ENCODE measurements at regions not wholly inside any gene's neighbourhood (a gene's known extent, or its start where the extent isn't known, plus 50 kb on each side); places are given as distances from the start of the nearest gene placed in this dataset.

DNA sequence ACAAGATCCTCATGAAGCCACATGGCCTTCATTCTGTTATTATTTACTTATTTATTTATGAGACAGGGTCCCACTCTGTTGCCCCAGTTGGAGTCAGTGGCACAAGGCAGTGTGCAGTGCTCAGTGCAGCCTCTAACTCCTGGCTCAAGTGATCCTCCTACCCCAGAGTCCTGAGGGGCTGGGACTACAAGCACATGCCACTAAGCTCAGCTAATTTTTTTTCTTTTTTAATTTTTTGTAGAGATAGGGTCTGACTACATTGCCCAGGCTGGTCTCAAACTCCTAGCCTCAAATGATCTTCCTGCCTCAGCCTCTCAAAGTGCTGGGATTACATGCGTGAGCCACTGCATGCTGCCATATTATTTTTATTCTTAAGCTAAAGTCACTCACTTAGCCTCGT, 241.4 kb downstream of the UQCRFS1 start:
- no peak for TF ChIP-seq CTCF (IDR thresholded peaks at IDR 0.05)
- no peak for TF ChIP-seq POLR2A (IDR thresholded peaks at IDR 0.05)

DNA sequence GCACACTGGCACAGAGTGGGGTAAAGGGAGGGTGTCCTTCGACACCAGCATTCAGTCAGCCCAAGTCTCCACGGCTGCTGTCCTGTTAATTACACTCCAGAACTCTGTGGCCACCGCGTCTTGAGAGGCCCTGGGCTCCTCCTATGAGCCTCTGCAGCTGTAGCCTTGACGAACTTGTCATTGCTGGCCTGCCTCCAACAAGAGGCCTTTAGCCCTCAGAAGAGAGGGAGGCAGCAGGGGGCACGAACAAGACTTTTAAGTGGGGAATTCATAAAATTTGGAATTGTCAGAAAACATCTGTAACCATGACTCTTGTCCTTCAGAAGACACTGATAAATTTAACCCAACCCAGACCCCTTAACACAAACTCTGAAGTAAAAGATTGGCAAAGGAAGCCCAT, 241.9 kb downstream of the UQCRFS1 start:
- Histone ChIP-seq H3K27ac (no peak overlapping the region), H3K36me3 (replicated peaks in 1 of 2; ENCODE audit: insufficient read depth in 1 of 2, low read depth in 2 of 2) (no peaks in the 10 kb centered on the region), H3K9me3 (no peaks in the 10 kb centered on the region), H3K27me3 (no peaks in the 10 kb centered on the region), H3K4me1 (peaks cover 6% of the 10 kb centered on the region), H3K4me3 (no peak overlapping the region)
- WGBS, 2 donors = 49 to 59% methylated on average over 6 of the region's 6 CpGs
- TF ChIP-seq POLR2A (IDR thresholded peaks at IDR 0.05) (no peak), CTCF (IDR thresholded peaks at IDR 0.05) (no peak)
- ATAC-seq (no peak), DNase-seq (no peak)
- intact Hi-C loops (cut with DNase I) = no loop called here

More for the DNA sequence above, 241.4 kb downstream of the UQCRFS1 start:
- Histone ChIP-seq H3K27me3 (no peaks in the 10 kb centered on the region), H3K4me3 (no peak overlapping the region), H3K4me1 (peaks cover 6% of the 10 kb centered on the region), H3K9me3 (no peaks in the 10 kb centered on the region), H3K36me3 (replicated peaks in 1 of 2; ENCODE audit: insufficient read depth in 1 of 2, low read depth in 2 of 2) (no peaks in the 10 kb centered on the region), H3K27ac (no peak overlapping the region)
- no peak for ATAC-seq
- intact Hi-C loops (cut with DNase I) = no loop called here
- DNase-seq = no peak
- 75 to 76% methylated on average over 2 of the region's 2 CpGs for WGBS, 2 donors

DNA sequence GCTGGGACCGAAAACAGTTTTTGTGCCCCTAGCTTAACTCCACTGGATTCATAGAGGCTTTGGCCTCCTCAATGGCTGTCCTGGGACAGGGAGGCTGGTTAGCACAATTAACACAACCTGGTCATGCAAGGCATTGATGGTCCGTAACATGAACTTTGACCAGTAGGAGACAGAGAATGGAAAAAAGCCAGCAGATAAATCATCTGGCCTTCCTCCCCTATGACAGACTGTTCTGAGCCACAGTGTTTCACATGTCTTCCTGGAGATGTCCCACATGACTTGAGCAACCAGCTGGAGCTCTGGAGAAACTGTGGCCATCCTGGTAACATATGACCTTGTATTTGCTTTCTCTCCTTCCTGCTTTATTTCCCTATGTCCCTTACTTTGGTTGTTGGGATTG, 244.2 kb downstream of the UQCRFS1 start:
- no peaks in the 10 kb centered on the region for H3K9me3 ChIP-seq
- no peak for TF ChIP-seq POLR2A (IDR thresholded peaks at IDR 0.05)
- no peak for TF ChIP-seq CTCF (IDR thresholded peaks at IDR 0.05)
- H3K27me3 ChIP-seq = no peaks in the 10 kb centered on the region
- H3K27ac ChIP-seq = no peak overlapping the region
- ATAC-seq = no peak
- no peaks in the 10 kb centered on the region for H3K36me3 ChIP-seq (replicated peaks in 1 of 2; ENCODE audit: insufficient read depth in 1 of 2, low read depth in 2 of 2)
- H3K4me3 ChIP-seq = no peak overlapping the region
- WGBS, 2 donors = 86 to 91% methylated on average over 2 of the region's 2 CpGs
- DNase-seq = no peak
- intact Hi-C loops (cut with DNase I) = no loop called here
- peaks cover 6% of the 10 kb centered on the region for H3K4me1 ChIP-seq

DNA sequence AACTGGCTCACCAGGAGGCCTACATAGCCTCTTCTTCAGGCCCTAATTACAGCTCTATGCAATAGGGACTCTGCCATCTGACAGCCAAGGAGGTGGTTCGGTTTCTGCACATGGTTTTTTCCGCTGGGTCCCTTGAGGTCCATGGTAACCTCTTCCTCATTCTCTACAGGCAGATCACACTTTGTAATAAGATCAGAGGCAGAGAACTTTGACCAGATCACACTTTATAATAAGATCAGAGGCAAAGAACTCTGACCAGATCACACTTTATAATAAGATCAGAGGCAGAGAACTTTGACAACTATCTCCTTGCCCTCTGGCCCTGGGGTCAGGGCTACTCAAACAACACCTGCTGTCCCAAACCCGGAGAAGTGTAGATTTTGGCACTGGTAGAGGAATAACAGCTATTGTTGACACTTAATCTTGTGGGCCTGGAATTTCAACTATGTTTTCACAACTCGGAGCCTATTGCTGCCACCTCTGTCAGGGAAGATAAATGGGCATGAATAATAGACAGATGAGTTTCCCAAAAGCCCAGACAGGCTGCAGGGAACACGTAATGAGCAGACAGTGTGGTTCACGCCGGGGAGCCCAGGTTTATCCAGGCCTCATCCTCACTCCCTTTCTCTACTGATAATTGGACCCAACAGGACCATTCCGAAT, 246.1 kb downstream of the UQCRFS1 start:
- Histone ChIP-seq H3K9me3 (no peaks in the 10 kb centered on the region), H3K4me1 (peaks cover 6% of the 10 kb centered on the region), H3K27me3 (no peaks in the 10 kb centered on the region), H3K36me3 (replicated peaks in 1 of 2; ENCODE audit: insufficient read depth in 1 of 2, low read depth in 2 of 2) (no peaks in the 10 kb centered on the region), H3K27ac (no peak overlapping the region), H3K4me3 (no peak overlapping the region)
- no peak for ATAC-seq
- no peak for DNase-seq
- 42 to 43% methylated on average over 8 of the region's 8 CpGs for WGBS, 2 donors
- TF ChIP-seq CTCF (IDR thresholded peaks at IDR 0.05) (no peak), POLR2A (IDR thresholded peaks at IDR 0.05) (no peak)
- intact Hi-C loops (cut with DNase I) = no loop called here

- Histone ChIP-seq H3K4me3 (no peak overlapping the region), H3K4me1 (peaks cover 6% of the 10 kb centered on the region), H3K9me3 (no peaks in the 10 kb centered on the region), H3K36me3 (replicated peaks in 1 of 2; ENCODE audit: insufficient read depth in 1 of 2, low read depth in 2 of 2) (no peaks in the 10 kb centered on the region), H3K27ac (no peak overlapping the region), H3K27me3 (no peaks in the 10 kb centered on the region)
- no peak for TF ChIP-seq CTCF (IDR thresholded peaks at IDR 0.05)
- no peak for TF ChIP-seq POLR2A (IDR thresholded peaks at IDR 0.05)
- intact Hi-C loops (cut with DNase I) = no loop called here
- 67 to 77% methylated on average over 2 of the region's 2 CpGs for WGBS, 2 donors
- DNase-seq (no peak), ATAC-seq (no peak)
These were observed 248.5 kb downstream of the UQCRFS1 start for GRCh38 chr19:28964500-28964899.
